Liver (tissue), 3 donors: ENCODE measurements at regions not wholly inside any gene's neighbourhood (a gene's known extent, or its start where the extent isn't known, plus 50 kb on each side); places are given as distances from the start of the nearest gene placed in this dataset.

ENCODE experiments used
- CTCF ChIP-seq: fragments of 150-350 bp; IDR thresholded peaks from 2 replicates; pipeline ENCODE4 v1.5.1; 2017; ENCODE audit warnings: improper control_type of control experiment, low read depth, low read length; ENCODE audit not compliant: missing input control
- FOXA1 ChIP-seq: IDR thresholded peaks from 2 replicates; pipeline ENCODE4 v1.6.1; 2016; ENCODE audit warnings: antibody characterized with exemption
- GABPA ChIP-seq, 2 donors: IDR thresholded peaks in 1 of 2; conservative IDR thresholded peaks in 1 of 2; 2 replicates each; pipeline ENCODE4 v1.6.1; 2016; ENCODE audit warnings: antibody characterized with exemption in 2 of 2, mild to moderate bottlenecking in 1 of 2, moderate library complexity in 1 of 2
- TAF1 ChIP-seq: conservative IDR thresholded peaks from 2 replicates; pipeline ENCODE4 v1.6.1; 2016; ENCODE audit warnings: antibody characterized with exemption, mild to moderate bottlenecking
- donor health status: healthy.
- donor health status: healthy.

- TF ChIP-seq CTCF = no peak
- TF ChIP-seq GABPA (IDR thresholded peaks at IDR 0.05 in 1 of 2, conservative IDR thresholded peaks at IDR 0.05 in 1 of 2) = no peak
- TF ChIP-seq TAF1 = no peak
- no peak for TF ChIP-seq FOXA1
These were observed 613.5 kb downstream of the INSC start for GRCh38 chr11:15728207-15728606.
